NCI-H1436 (cell line): ENCODE measurements at regions not wholly inside any gene's neighbourhood (a gene's known extent, or its start where the extent isn't known, plus 50 kb on each side); places are given as distances from the start of the nearest gene placed in this dataset.
A peak's percentile ranks its signal among the peaks of the same experiment; 100 is the strongest.

ENCODE experiments used
- DNase-seq: peaks from one replicate; lab custom pipeline; 2025; lab: John Stamatoyannopoulos, UW

- DNase-seq: no peak
Measured at GRCh38 chr2:198701481-198701880, 756.3 kb downstream of the SATB2 start.

- peak; percentile 45 for DNase-seq
Measured at GRCh38 chr2:198700319-198700718, 757.4 kb downstream of the SATB2 start.

- no peak for DNase-seq
Measured at GRCh38 chr2:198698230-198698629, 759.5 kb downstream of the SATB2 start.

- no peak for DNase-seq
Measured at GRCh38 chr2:198697794-198698193, 759.9 kb downstream of the SATB2 start.

- no peak for DNase-seq
Measured at GRCh38 chr2:198697218-198697617, 760.5 kb downstream of the SATB2 start.

- no peak for DNase-seq
Measured at GRCh38 chr2:198695879-198696278, 761.9 kb downstream of the SATB2 start.

GRCh38 chr2:198692907-198693510 lies 764.7 kb downstream of the SATB2 start:
- no peak for DNase-seq

GRCh38 chr2:198691236-198691635 lies 766.5 kb downstream of the SATB2 start:
- no peak for DNase-seq

- DNase-seq: no peak
Measured at GRCh38 chr2:198664321-198664720, 793.4 kb downstream of the SATB2 start.

GRCh38 chr2:198662905-198663304 lies 794.8 kb downstream of the SATB2 start:
- no peak for DNase-seq

GRCh38 chr2:198660501-198660900 lies 797.2 kb downstream of the SATB2 start:
- DNase-seq: no peak

- no peak for DNase-seq
Measured at GRCh38 chr2:198659096-198659870, 798.5 kb downstream of the SATB2 start.

GRCh38 chr2:198657512-198658121 lies 800.1 kb downstream of the SATB2 start:
- DNase-seq: peak; percentile 39

- DNase-seq: no peak
Measured at GRCh38 chr2:198656869-198657268, 800.9 kb downstream of the SATB2 start.

- no peak for DNase-seq
Measured at GRCh38 chr2:198654646-198655045, 803.1 kb downstream of the SATB2 start.

GRCh38 chr2:198653311-198653710 lies 804.4 kb downstream of the SATB2 start:
- DNase-seq: no peak

- DNase-seq: no peak
Measured at GRCh38 chr2:198652461-198652860, 805.3 kb downstream of the SATB2 start.

GRCh38 chr2:198645816-198646215 lies 811.9 kb downstream of the SATB2 start:
- no peak for DNase-seq

- DNase-seq: no peak
Measured at GRCh38 chr2:198641161-198641560, 816.6 kb downstream of the SATB2 start.

GRCh38 chr2:198640463-198640862 lies 817.3 kb downstream of the SATB2 start:
- DNase-seq: no peak

- DNase-seq: no peak
Measured at GRCh38 chr2:198639580-198639979, 818.2 kb downstream of the SATB2 start.

GRCh38 chr2:198638577-198638976 lies 819.2 kb downstream of the SATB2 start:
- no peak for DNase-seq

GRCh38 chr2:198630384-198630783 lies 826.0 kb downstream of the PLCL1 start:
- no peak for DNase-seq
